ENCODE measurements at regions not wholly inside any gene's neighbourhood (a gene's known extent, or its start where the extent isn't known, plus 50 kb on each side); places are given as distances from the start of the nearest gene placed in this dataset.

DNA sequence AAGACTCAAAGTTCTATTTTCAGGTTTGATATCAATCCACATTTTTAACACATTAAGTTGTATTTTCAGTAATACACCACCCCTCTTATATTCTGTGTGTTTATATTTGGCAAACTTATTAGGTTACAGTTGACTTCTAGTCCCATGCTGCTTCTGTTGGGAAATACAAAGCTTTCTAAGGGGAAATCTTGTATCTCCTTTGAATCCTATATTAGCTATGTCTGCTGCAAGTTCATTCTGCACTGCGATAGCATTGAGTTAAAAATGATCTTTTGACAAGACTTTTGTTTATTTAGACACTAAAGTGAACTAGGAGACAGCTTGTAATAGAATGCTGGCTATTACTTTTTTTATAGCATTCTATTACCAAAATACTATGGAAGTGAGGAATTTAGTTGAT, 625.1 kb upstream of the ANKRD30A start:
- TF ChIP-seq, protein P1, sequence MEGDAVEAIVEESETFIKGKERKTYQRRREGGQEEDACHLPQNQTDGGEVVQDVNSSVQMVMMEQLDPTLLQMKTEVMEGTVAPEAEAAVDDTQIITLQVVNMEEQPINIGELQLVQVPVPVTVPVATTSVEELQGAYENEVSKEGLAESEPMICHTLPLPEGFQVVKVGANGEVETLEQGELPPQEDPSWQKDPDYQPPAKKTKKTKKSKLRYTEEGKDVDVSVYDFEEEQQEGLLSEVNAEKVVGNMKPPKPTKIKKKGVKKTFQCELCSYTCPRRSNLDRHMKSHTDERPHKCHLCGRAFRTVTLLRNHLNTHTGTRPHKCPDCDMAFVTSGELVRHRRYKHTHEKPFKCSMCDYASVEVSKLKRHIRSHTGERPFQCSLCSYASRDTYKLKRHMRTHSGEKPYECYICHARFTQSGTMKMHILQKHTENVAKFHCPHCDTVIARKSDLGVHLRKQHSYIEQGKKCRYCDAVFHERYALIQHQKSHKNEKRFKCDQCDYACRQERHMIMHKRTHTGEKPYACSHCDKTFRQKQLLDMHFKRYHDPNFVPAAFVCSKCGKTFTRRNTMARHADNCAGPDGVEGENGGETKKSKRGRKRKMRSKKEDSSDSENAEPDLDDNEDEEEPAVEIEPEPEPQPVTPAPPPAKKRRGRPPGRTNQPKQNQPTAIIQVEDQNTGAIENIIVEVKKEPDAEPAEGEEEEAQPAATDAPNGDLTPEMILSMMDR (IDR thresholded peaks at IDR 0.05), result no peak
- no peak for TF ChIP-seq POLR2AphosphoS5 (IDR thresholded peaks at IDR 0.05)
- TF ChIP-seq POLR2A (IDR thresholded peaks at IDR 0.05), result no peak
